Frontal cortex (tissue), 3 donors: ENCODE measurements at regions not wholly inside any gene's neighbourhood (a gene's known extent, or its start where the extent isn't known, plus 50 kb on each side); places are given as distances from the start of the nearest gene placed in this dataset.

Experiments
- DNase-seq, 2 donors: peaks; one replicate each; pipeline ENCODE4 v3.0.0; 2012; ENCODE audit warnings: low spot score in 2 of 2
- FAIRE-seq: peaks from 2 replicates; lab custom pipeline; 2012; peaks lifted over from hg19 to GRCh38; lab: Jason Lieb, UNC
- donor health status: control.
- donor health status: control.
- donor health status: control.

GRCh38 chr15:52857937-52858781 lies 68.0 kb upstream of the ONECUT1 start:
- no peak for FAIRE-seq
- DNase-seq: no peak

GRCh38 chr15:52857471-52857870 lies 67.3 kb upstream of the ONECUT1 start:
- DNase-seq (no peak), FAIRE-seq (no peak)

- no peak for DNase-seq
- no peak for FAIRE-seq
Measured at GRCh38 chr15:52856286-52856685, 66.2 kb upstream of the ONECUT1 start.

- DNase-seq (no peak), FAIRE-seq (no peak)
Measured at GRCh38 chr15:52855157-52855556, 65.0 kb upstream of the ONECUT1 start.

- no peak for FAIRE-seq
- no peak for DNase-seq
Measured at GRCh38 chr15:52844823-52845222, 54.7 kb upstream of the ONECUT1 start.
